Cardiac muscle cell (in vitro differentiated cells and primary cell): ENCODE measurements at regions not wholly inside any gene's neighbourhood (a gene's known extent, or its start where the extent isn't known, plus 50 kb on each side); places are given as distances from the start of the nearest gene placed in this dataset.

ENCODE experiments used
- DNase-seq, 2 donors: peaks; one replicate each; pipeline versions ENCODE4 v3.0.0 to v3.0.0-alpha.2; 2010 to 2017; ENCODE audit warnings: low read depth in 1 of 2, low spot score in 1 of 2
- H3K27ac ChIP-seq: fragments of 200-600 bp; sonication (generic); 2 replicates; pipeline ENCODE4 v1.5.1; 2016
- H3K27me3 ChIP-seq: fragments of 200-600 bp; sonication (generic); 2 replicates; pipeline ENCODE4 v1.6.0; 2016; ENCODE audit warnings: control low read depth
- H3K36me3 ChIP-seq: fragments of 200-600 bp; sonication (generic); 2 replicates; pipeline ENCODE4 v1.5.1; 2016; ENCODE audit warnings: control low read depth
- H3K4me1 ChIP-seq: fragments of 200-600 bp; sonication (generic); 2 replicates; pipeline ENCODE4 v1.8.1; 2017; ENCODE audit warnings: low read depth, mild to moderate bottlenecking, mixed run types
- H3K4me3 ChIP-seq: fragments of 200-600 bp; sonication (generic); 2 replicates; pipeline ENCODE4 v1.5.1; 2016; ENCODE audit warnings: mild to moderate bottlenecking
- H3K9me3 ChIP-seq: fragments of 200-600 bp; sonication (generic); 2 replicates; pipeline ENCODE4 v1.5.1; 2017; ENCODE audit warnings: low read depth, mild to moderate bottlenecking, control low read depth
- TF ChIP-seq, protein P1 (sequence below): IDR thresholded peaks from 2 replicates; pipeline ENCODE4 v1.5.1; 2012; ENCODE audit warnings: low read depth, mild to moderate bottlenecking, low read length

DNA sequence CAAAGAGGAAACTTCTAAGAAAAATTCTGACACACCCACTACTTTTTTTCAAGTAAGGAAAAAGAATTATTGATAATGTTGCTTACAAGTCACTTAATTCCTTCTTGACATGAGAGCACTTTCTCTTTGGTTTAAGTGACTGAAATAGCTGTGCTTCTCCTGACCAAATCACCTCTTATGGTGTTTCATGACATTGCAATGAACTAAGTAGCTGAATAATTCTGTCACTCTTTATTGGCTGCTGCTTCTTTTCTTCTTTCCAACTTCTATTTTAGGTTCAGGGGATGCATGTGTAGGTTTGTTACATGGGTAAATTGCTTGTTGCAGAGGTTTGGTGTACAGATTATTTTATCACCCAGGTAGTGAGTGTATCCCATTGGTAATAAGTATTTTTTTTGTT, 447.6 kb upstream of the NETO1 start:
- no peak overlapping the region for H3K27ac ChIP-seq
- TF ChIP-seq, protein P1, sequence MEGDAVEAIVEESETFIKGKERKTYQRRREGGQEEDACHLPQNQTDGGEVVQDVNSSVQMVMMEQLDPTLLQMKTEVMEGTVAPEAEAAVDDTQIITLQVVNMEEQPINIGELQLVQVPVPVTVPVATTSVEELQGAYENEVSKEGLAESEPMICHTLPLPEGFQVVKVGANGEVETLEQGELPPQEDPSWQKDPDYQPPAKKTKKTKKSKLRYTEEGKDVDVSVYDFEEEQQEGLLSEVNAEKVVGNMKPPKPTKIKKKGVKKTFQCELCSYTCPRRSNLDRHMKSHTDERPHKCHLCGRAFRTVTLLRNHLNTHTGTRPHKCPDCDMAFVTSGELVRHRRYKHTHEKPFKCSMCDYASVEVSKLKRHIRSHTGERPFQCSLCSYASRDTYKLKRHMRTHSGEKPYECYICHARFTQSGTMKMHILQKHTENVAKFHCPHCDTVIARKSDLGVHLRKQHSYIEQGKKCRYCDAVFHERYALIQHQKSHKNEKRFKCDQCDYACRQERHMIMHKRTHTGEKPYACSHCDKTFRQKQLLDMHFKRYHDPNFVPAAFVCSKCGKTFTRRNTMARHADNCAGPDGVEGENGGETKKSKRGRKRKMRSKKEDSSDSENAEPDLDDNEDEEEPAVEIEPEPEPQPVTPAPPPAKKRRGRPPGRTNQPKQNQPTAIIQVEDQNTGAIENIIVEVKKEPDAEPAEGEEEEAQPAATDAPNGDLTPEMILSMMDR: no peak
- H3K4me3 ChIP-seq: no peak overlapping the region
- no peak for DNase-seq
- no peaks in the 10 kb centered on the region for H3K27me3 ChIP-seq
- H3K36me3 ChIP-seq: no peaks in the 10 kb centered on the region
- no peaks in the 10 kb centered on the region for H3K9me3 ChIP-seq
- no peaks in the 10 kb centered on the region for H3K4me1 ChIP-seq

DNA sequence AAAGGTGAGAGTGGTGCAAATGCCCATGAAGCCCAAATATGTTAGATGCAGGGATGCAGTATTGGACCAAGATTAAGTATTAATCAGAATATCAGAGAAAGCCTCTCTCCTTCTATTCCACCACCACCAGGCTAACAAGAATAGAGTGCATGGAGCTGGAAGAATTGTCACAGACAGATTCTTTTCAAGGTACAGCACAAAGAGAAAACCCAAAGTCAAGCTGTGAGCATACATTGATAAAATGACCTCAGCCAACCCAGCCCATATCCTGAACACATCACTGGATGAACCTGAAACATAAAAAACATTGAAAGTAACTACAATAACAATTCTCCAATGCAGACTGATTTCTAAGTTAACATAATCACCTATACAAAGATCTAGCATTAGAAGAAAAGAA, 445.7 kb upstream of the NETO1 start:
- TF ChIP-seq, protein P1: no peak
- no peaks in the 10 kb centered on the region for H3K9me3 ChIP-seq
- no peaks in the 10 kb centered on the region for H3K36me3 ChIP-seq
- DNase-seq: no peak
- H3K27ac ChIP-seq: no peak overlapping the region
- H3K4me1 ChIP-seq: no peaks in the 10 kb centered on the region
- H3K4me3 ChIP-seq: no peak overlapping the region
- H3K27me3 ChIP-seq: no peaks in the 10 kb centered on the region

DNA sequence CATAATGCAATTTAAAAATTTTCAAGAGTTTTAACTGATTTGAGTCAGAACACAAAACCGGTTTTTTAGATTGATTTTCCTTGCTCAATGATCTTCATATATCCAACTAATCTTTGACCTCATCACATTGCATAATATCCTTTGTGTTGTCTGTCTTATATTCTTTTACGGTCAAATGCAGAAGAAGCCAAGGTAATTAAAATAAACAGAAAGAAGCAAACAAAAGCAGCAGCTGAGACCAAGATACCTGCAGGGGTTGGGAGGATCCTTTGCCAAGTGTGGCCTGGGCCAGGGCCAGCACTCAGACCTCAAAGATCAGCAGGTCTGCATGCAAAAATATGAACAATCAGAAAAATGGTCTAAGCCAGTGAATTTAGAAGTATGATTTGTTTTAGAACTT, 428.9 kb upstream of the NETO1 start:
- no peak overlapping the region for H3K27ac ChIP-seq
- no peaks in the 10 kb centered on the region for H3K9me3 ChIP-seq
- H3K4me1 ChIP-seq: no peaks in the 10 kb centered on the region
- H3K4me3 ChIP-seq: no peak overlapping the region
- no peaks in the 10 kb centered on the region for H3K36me3 ChIP-seq
- no peak for DNase-seq
- TF ChIP-seq, protein P1: no peak
- no peaks in the 10 kb centered on the region for H3K27me3 ChIP-seq

DNA sequence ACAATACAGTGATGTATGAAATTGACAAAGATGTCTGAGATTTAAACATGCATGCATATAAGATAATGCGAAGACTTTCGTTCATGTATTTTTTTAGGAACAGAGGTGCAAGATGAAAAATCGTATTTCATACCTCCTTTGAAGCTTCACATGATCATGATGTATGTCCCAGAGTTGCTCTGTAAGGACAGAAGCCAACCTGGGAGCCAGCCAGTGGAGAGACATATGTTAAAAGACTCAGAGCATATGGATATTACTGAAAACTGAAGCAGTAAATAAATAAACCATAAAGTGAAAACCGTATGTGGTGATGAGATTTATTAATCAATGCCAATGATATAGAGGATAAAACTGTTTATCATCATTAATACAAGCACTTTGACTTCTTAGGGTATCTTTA, 424.4 kb upstream of the NETO1 start:
- no peaks in the 10 kb centered on the region for H3K27me3 ChIP-seq
- no peaks in the 10 kb centered on the region for H3K9me3 ChIP-seq
- H3K36me3 ChIP-seq: no peaks in the 10 kb centered on the region
- H3K4me1 ChIP-seq: no peaks in the 10 kb centered on the region
- no peak overlapping the region for H3K27ac ChIP-seq
- no peak for DNase-seq
- TF ChIP-seq, protein P1: no peak
- H3K4me3 ChIP-seq: no peak overlapping the region

DNA sequence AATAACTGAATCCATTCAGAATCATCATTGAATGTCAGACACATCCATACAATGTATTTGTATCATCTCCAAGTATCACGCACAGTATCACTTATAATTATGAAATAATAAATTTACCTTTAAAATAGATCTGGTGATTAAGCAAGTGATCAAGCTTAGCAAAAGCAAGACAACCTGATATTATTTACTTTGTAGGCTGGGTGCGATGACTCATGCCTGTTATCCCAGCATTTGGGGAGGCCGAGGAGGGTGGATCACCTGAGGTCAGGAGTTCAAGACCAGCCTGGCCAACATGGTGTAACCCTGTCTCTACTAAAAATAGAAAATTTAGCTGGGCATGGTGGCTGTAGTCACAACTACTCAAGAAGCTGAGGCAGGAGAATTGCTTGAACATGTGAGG, 421.0 kb upstream of the NETO1 start:
- TF ChIP-seq, protein P1: no peak
- Histone ChIP-seq H3K9me3 (no peaks in the 10 kb centered on the region), H3K27ac (no peak overlapping the region), H3K4me3 (no peak overlapping the region), H3K36me3 (no peaks in the 10 kb centered on the region), H3K4me1 (no peaks in the 10 kb centered on the region), H3K27me3 (no peaks in the 10 kb centered on the region)
- DNase-seq: no peak

DNA sequence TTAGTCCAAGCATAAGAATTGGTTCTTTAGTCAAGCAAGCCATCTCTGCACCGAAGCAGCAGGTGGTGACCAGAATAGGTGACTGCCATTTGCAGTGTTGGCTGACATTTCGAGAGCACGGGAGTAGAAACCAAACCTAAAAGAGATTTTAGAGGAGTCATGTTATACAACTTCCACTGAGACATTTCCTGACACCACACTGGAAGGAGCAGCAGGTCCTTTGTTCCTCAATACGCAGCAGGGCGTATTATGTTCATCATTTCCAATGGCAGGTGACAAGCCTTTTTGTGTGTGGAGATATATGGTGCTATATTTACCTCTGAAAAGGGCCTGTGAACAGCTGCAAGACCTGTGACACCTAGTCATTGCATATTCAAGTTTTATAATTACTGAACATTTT, 418.8 kb upstream of the NETO1 start:
- DNase-seq: no peak

More for the DNA sequence above, 418.8 kb upstream of the NETO1 start:
- Histone ChIP-seq H3K27me3 (no peaks in the 10 kb centered on the region), H3K9me3 (no peaks in the 10 kb centered on the region), H3K27ac (no peak overlapping the region), H3K36me3 (no peaks in the 10 kb centered on the region), H3K4me3 (no peak overlapping the region), H3K4me1 (no peaks in the 10 kb centered on the region)
- TF ChIP-seq, protein P1: no peak
